Ectodermal cell (in vitro differentiated cells): ENCODE measurements at regions not wholly inside any gene's neighbourhood (a gene's known extent, or its start where the extent isn't known, plus 50 kb on each side); places are given as distances from the start of the nearest gene placed in this dataset.

ENCODE experiments used
- H3K27ac ChIP-seq: 2 replicates; pipeline ENCODE4 v1.7.0; 2013; ENCODE audit warnings: mild to moderate bottlenecking, low read depth, low read length; ENCODE audit not compliant: insufficient read depth, poor library complexity, severe bottlenecking
- H3K27me3 ChIP-seq: 2 replicates; pipeline ENCODE4 v1.7.0; 2013; ENCODE audit warnings: mild to moderate bottlenecking, low read length; ENCODE audit not compliant: insufficient read depth, control insufficient read depth, poor library complexity, severe bottlenecking
- H3K36me3 ChIP-seq: one replicate; pipeline ENCODE4 v1.7.0; 2013; ENCODE audit warnings: low read length; ENCODE audit not compliant: control insufficient read depth, insufficient read depth
- H3K4me1 ChIP-seq: one replicate; pipeline ENCODE4 v1.7.0; 2013; ENCODE audit warnings: low read length; ENCODE audit not compliant: control insufficient read depth, insufficient read depth
- H3K4me3 ChIP-seq: 2 replicates; pipeline ENCODE4 v1.7.0; 2013; ENCODE audit warnings: low read depth, low read length, control low read depth; ENCODE audit not compliant: insufficient read depth
- H3K9me3 ChIP-seq: 2 replicates; pipeline ENCODE4 v1.7.0; 2013; ENCODE audit warnings: mild to moderate bottlenecking, low read length, moderate library complexity; ENCODE audit not compliant: control insufficient read depth
- WGBS, 2 experiments: methylation state at CpG; one replicate each; pipeline ENCODE4 v1.1.7; 2013; ENCODE audit warnings: missing lambda C conversion rate in 2 of 2; 5-methylcytosine and 5-hydroxymethylcytosine counted together

DNA sequence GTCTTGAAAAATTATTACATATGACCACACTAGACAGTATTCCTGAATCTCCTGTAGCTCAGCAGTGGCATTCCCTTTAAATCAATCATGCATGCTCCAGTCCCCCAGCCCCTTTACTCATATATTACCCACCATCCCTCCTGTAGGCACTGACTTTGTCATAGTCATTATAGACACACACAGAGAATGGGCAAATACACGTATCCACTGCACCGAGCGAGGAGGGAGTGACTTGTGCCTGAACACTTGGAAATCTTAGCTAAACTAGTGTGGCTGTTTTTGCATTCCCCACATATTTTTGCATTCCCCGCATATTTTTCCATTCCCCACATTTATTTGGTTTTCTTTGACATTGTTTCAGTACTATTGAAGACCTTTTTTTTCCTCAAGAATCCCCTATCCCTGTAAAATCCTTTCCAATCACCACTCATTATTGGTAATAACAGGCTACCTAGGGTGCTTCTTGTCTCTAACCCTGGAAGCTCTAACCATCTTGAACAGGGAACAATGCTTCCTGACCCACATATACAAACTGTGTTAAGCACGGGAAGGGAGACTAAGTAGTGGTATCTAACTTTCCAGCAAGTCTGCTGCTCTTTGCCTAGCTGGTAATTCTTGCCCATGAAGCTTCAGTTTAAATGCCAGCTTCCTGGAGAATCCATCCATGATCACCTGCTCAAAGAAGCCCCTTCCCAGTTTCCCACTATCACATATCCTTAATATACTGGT is 534.4 kb upstream of the CAMK1G start:
- Histone ChIP-seq H3K9me3 (no peaks in the 10 kb centered on the region), H3K36me3 (no peaks in the 10 kb centered on the region), H3K27me3 (no peaks in the 10 kb centered on the region), H3K27ac (no peak overlapping the region), H3K4me1 (peaks cover 6% of the 10 kb centered on the region), H3K4me3 (no peak overlapping the region)
- 75 to 81% methylated on average over 5 of the region's 5 CpGs for WGBS, 2 experiments

DNA sequence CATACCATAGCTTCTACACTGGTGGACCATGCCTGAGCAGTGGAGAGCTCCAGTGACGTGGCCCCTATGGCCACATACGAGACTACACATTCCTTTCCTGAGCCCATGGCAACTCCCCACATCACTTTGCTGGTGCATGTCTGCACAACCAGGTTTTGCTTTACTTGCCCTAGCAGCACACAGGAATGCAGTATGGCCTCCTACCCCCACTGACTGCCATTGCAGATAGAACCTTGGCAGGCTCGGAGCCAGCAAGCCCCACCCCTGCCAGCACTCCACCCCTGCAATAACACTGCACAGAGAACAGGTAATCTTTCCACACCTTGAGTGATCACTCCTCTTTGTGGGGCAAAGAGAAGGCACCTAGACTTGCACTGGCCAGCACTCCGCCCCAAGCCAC is 531.9 kb upstream of the CAMK1G start:
- Histone ChIP-seq H3K4me3 (no peak overlapping the region), H3K4me1 (peaks cover 6% of the 10 kb centered on the region), H3K27me3 (no peaks in the 10 kb centered on the region), H3K9me3 (no peaks in the 10 kb centered on the region), H3K27ac (no peak overlapping the region), H3K36me3 (no peaks in the 10 kb centered on the region)
- 88 to 92% methylated on average over 4 of the region's 4 CpGs for WGBS, 2 experiments

DNA sequence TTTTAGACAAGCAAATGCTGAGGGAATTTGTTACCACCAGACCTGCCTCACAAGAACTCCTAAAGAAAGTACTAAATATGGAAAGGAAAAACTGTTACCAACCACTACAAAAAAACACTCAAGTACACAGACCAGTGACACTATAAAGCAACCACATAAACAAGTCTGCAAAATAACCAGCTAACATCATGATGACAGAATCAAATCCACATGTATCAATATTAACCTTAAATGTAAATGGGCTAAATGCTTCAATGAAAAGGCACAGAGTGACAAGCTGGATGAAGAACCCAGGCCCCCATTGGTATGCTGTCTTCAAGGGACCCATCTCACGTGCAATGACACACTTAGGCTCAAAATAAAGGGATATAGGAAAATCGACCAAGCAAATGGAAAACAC is 529.9 kb upstream of the CAMK1G start:
- H3K4me3 ChIP-seq: no peak overlapping the region
- no peaks in the 10 kb centered on the region for H3K9me3 ChIP-seq
- WGBS, 2 experiments: 81 to 92% methylated on average over 2 of the region's 2 CpGs
- no peak overlapping the region for H3K27ac ChIP-seq
- peaks cover 6% of the 10 kb centered on the region for H3K4me1 ChIP-seq
- H3K36me3 ChIP-seq: no peaks in the 10 kb centered on the region
- H3K27me3 ChIP-seq: no peaks in the 10 kb centered on the region

DNA sequence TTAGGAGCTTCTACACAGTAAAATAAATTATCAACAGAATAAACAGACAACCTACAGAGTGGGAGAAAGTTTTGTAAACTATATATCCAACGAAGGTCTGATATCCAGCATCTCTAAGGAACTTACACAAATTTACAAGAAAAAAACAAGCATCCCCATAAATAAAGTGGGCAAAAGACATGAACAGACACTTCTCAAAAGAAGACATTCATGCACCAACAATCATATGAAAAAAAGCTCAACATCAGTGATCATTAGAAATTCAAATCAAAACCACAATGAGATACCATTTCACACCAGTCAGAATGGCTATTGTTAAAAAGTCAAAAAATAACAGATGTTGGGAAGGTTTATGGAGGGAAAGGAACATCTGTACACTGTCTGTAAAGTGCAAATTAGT is 526.4 kb upstream of the CAMK1G start:
- H3K4me3 ChIP-seq: no peak overlapping the region
- peaks cover 10% of the 10 kb centered on the region for H3K4me1 ChIP-seq
- H3K36me3 ChIP-seq: no peaks in the 10 kb centered on the region
- no peak overlapping the region for H3K27ac ChIP-seq
- no peaks in the 10 kb centered on the region for H3K27me3 ChIP-seq
- H3K9me3 ChIP-seq: no peaks in the 10 kb centered on the region
- WGBS, 2 experiments: 80 to 90% methylated on average over 1 of the region's 1 CpG

DNA sequence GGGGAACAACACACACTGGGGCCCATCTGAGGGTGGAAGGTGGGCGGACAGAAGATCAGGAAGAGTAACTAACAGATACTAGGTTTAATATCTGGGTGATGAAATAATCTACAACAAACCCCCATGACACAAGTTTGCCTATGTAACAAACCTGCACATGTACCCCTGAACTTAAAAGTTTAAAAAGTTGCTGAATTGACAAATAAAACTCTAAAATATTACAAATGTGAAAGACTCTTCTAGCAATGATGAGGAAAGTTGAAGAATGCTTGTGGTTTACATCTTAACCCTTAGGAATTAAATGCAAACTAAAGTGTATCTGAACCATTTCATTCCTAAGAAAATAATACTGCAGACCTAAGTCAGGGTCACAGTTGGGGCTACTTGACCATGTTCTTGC is 525.6 kb upstream of the CAMK1G start:
- H3K27ac ChIP-seq: no peak overlapping the region
- peaks cover 14% of the 10 kb centered on the region for H3K4me1 ChIP-seq
- no peak overlapping the region for H3K4me3 ChIP-seq
- H3K9me3 ChIP-seq: no peaks in the 10 kb centered on the region
- H3K36me3 ChIP-seq: no peaks in the 10 kb centered on the region
- WGBS, 2 experiments: no CpG with 5 or more reads among the region's 1 CpG
- H3K27me3 ChIP-seq: no peaks in the 10 kb centered on the region

DNA sequence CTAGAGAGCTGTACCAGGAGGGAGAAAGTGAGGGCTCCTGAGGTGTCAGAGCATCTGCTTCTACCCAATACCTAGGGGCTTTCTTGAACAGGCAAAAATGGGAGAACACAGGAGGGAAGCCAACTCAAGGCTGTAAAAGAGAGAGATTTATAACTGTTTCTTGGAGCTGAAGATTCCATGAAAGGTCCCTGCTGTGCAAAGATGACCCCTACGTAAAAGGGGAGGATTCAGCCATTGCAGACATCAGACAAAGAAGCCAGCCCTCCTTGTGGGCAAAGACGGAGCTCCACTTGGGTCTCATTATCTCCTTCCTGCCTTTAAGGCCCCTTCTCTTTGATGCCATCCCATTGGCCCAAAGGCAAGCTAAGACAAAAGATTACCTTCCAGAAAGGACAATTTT is 524.1 kb upstream of the CAMK1G start:
- WGBS, 2 experiments: 11 to 19% methylated on average over 2 of the region's 2 CpGs

DNA sequence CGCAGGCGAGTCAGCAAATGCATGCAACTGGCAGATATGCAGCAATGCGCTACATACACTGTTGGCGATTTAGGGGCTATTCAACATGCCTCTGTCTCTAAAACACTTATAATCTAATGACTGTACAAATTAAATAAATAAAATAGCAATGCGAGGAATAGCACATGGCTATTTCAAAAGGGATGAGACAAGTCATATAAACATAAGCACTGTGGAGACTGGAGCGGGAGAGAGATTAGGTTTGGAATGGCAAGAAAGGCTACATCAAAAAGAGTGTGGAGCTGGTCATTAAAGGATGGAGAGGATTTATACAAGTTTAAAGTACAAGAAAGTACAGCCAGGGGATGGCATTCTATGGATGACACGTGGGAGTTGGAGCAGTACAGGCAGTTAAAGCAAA is 523.5 kb upstream of the CAMK1G start:
- no peaks in the 10 kb centered on the region for H3K9me3 ChIP-seq
- no peak overlapping the region for H3K4me3 ChIP-seq
- H3K36me3 ChIP-seq: no peaks in the 10 kb centered on the region
- H3K27ac ChIP-seq: no peak overlapping the region
- WGBS, 2 experiments: 87 to 96% methylated on average over 7 of the region's 7 CpGs
- H3K27me3 ChIP-seq: no peaks in the 10 kb centered on the region
- H3K4me1 ChIP-seq: peaks cover 23% of the 10 kb centered on the region

More for the DNA sequence above, 524.1 kb upstream of the CAMK1G start:
- H3K4me1 ChIP-seq: peaks cover 17% of the 10 kb centered on the region
- no peak overlapping the region for H3K27ac ChIP-seq
- H3K4me3 ChIP-seq: no peak overlapping the region
- no peaks in the 10 kb centered on the region for H3K36me3 ChIP-seq
- no peaks in the 10 kb centered on the region for H3K27me3 ChIP-seq
- H3K9me3 ChIP-seq: no peaks in the 10 kb centered on the region

DNA sequence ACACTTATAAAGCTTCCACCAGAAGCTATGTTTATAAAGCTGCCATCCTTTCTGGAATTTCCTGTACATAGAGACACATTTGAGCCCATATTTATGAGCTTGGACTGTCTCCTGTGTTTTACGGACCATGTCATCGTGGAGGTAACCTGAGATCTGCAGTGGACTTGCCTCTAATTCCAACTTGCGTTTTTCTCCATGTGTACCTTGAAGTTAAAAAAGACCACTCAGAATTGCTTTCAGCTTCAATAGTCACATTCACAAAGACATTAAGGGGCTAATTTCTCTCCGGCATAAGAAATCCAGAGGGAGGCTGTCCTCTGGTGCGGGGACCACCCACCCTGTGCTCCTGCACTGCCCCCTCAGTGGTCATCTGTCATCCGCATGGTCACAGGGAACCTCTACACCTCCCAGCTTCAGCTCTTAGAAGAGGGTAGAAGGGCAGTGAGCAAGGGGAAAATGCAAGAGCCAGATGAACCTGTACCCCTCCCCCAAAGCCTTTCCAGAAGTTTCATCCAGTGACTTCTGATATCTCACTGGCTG is 521.4 kb upstream of the CAMK1G start:
- H3K4me1 ChIP-seq: peaks cover 27% of the 10 kb centered on the region
- H3K27ac ChIP-seq: no peak overlapping the region
- no peaks in the 10 kb centered on the region for H3K9me3 ChIP-seq
- 78 to 80% methylated on average over 6 of the region's 6 CpGs for WGBS, 2 experiments
- H3K27me3 ChIP-seq: no peaks in the 10 kb centered on the region
- no peaks in the 10 kb centered on the region for H3K36me3 ChIP-seq
- no peak overlapping the region for H3K4me3 ChIP-seq

DNA sequence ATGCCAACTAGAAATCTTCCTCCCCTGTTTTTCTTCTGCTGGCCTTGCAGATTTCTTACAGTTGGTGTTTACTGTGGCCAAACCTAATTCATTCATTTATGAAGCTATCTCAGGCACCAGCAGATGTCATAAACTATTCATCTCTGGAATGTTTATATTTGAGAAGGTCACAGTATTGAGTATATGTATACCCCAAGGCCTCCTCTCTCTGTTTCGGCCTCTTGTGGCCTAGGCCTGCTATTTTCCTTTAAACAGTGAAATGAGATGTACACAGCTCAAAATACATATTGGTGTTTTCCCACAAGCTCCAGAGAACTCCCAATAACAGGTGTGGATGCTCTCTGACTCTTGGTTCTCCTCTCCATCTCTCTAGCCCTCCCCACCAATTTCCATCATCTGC is 520.7 kb upstream of the CAMK1G start:
- H3K4me3 ChIP-seq: no peak overlapping the region
- H3K4me1 ChIP-seq: peaks cover 27% of the 10 kb centered on the region
- no peaks in the 10 kb centered on the region for H3K36me3 ChIP-seq
- H3K27me3 ChIP-seq: no peaks in the 10 kb centered on the region
- no peaks in the 10 kb centered on the region for H3K9me3 ChIP-seq
- H3K27ac ChIP-seq: no peak overlapping the region
- 89% methylated on average over 1 of the region's 1 CpG for WGBS, 2 experiments

DNA sequence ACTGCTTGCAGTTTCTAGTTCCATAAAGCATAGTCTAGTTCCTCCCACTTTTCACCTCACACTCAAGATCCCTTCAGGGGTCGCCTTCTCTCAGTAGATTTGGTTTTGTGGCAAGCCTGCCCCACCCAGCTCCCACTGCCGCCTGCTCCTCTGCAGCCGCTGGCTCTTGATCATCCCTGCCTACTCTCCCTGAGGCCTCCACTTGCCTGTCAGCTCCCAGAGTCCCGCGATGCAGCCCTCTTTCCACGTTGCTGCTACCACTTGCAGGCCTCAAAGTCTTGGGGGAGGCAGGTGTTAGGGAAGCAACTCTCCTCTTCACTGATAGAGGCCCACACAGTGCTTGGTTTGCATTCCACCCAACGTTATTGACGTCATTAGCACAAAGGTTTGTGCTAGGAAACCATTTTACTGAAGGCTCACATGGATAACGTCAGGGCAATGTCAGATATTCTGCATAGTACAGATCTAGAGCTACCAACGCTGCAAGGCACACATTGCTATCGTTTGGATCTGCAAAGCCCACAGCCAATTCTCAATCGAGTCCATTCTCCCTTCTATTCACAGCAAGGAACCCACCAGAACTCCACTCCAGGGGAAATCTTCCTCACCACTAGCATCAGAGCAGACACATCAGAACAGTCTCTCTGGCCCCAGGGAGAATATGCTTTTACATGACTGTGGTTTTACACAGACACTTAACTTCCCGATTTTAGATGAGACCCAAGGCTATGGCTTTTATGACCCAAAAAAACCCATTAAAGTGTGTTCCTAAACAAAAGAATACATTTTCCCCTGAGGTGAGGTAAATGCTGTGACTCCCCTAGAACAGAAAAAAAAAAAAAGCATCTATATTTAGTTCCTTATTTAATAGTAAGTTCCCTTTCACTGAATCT is 519.5 kb upstream of the CAMK1G start:
- no peaks in the 10 kb centered on the region for H3K27me3 ChIP-seq
- H3K36me3 ChIP-seq: no peaks in the 10 kb centered on the region
- peaks cover 27% of the 10 kb centered on the region for H3K4me1 ChIP-seq
- H3K9me3 ChIP-seq: no peaks in the 10 kb centered on the region
- no peak overlapping the region for H3K4me3 ChIP-seq
- WGBS, 2 experiments: 81 to 83% methylated on average over 13 of the region's 13 CpGs
- H3K27ac ChIP-seq: no peak overlapping the region
